Activated naive CD8-positive, alpha-beta T cell treated with anti-CD3 and anti-CD28 coated beads, Interleukin-2, amount 10 ng/mL, durations not matched to agents 7 days and 5 days (primary cell): ENCODE measurements at regions not wholly inside any gene's neighbourhood (a gene's known extent, or its start where the extent isn't known, plus 50 kb on each side); places are given as distances from the start of the nearest gene placed in this dataset. TPM values are rescaled to one million over a fixed set of nuclear protein-coding genes. Genes with fewer than 3 reads are reported as not detected.

Experiments used
- ATAC-seq: fragments of 150-1000 bp; cut with Tn5 transposase; one replicate; pipeline ENCODE4 v1.10.0; 2021; ENCODE audit warnings: low read depth, moderate library complexity
- POLR2A ChIA-PET: fragments of 350-600 bp; sonication (Branson Sonifier 250); formaldehyde crosslinking; loops from one replicate; lab custom pipeline; 2021; ENCODE audit warnings: antibody characterized with exemption; lab: Charles Lee
- DNase-seq: peaks from one replicate; pipeline ENCODE4 v3.0.0; 2021
- H3K27ac Mint-ChIP-seq: one replicate; pipeline ENCODE4 v1.8.0; 2022; ENCODE audit warnings: mild to moderate bottlenecking, mixed read lengths
- H3K27me3 Mint-ChIP-seq: one replicate; pipeline ENCODE4 v1.8.0; 2022; ENCODE audit warnings: mild to moderate bottlenecking, moderate library complexity, mixed read lengths
- H3K36me3 Mint-ChIP-seq: one replicate; pipeline ENCODE4 v1.8.0; 2021; ENCODE audit warnings: mild to moderate bottlenecking, mixed read lengths
- H3K4me1 Mint-ChIP-seq: one replicate; pipeline ENCODE4 v1.8.0; 2021; ENCODE audit warnings: mixed read lengths
- H3K4me3 Mint-ChIP-seq: one replicate; pipeline ENCODE4 v1.8.0; 2022; ENCODE audit warnings: mild to moderate bottlenecking, moderate library complexity, mixed read lengths
- H3K9me3 Mint-ChIP-seq: one replicate; pipeline ENCODE4 v1.8.0; 2021; ENCODE audit warnings: mixed read lengths
- microRNA-seq: library from miRNA; unstranded; fragments of <30 nt; microRNA quantifications from one replicate; pipeline ENCODE4 v1.2.0, GENCODE V29; 2022

- Mint-ChIP-seq H3K9me3 (no peaks in the 10 kb centered on the region), H3K27ac (no peak overlapping the region), H3K36me3 (no peaks in the 10 kb centered on the region), H3K4me1 (no peaks in the 10 kb centered on the region), H3K27me3 (no peaks in the 10 kb centered on the region), H3K4me3 (no peak overlapping the region)
- POLR2A ChIA-PET = no interaction called here
- DNase-seq (no peak), ATAC-seq (no peak)
These were observed 69.6 kb upstream of the PCDH20 start for GRCh38 chr13:61485128-61485765.

DNA sequence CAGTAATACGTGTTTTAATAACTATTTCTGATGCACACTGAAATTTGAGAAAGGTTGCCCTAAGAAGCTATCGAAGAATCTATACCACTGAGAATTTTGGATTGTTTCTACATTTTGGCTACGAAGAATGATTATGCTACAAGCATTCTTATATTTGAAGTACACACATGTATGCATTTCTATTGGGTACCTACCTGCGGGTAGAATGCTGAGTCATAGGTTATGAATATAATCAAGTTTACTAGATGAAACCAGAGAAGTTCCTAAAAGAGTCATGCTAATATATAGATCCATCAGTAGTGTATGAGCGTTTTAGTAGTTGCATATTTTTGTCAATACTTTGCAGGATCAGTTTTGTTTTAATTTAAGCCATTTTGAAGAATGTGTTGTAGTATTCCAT lies 62.0 kb upstream of the PCDH20 start:
- DNase-seq (no peak), ATAC-seq (no peak)
- Mint-ChIP-seq H3K9me3 (no peaks in the 10 kb centered on the region), H3K36me3 (no peaks in the 10 kb centered on the region), H3K4me3 (no peak overlapping the region), H3K27me3 (no peaks in the 10 kb centered on the region), H3K4me1 (no peaks in the 10 kb centered on the region), H3K27ac (no peak overlapping the region)
- POLR2A ChIA-PET = no interaction called here

GRCh38 chr13:61470786-61471185 lies 55.1 kb upstream of the PCDH20 start:
- ATAC-seq (no peak), DNase-seq (no peak)
- POLR2A ChIA-PET = no interaction called here
- Mint-ChIP-seq H3K9me3 (no peaks in the 10 kb centered on the region), H3K27me3 (no peaks in the 10 kb centered on the region), H3K27ac (no peak overlapping the region), H3K4me1 (no peaks in the 10 kb centered on the region), H3K36me3 (no peaks in the 10 kb centered on the region), H3K4me3 (no peak overlapping the region)

DNA sequence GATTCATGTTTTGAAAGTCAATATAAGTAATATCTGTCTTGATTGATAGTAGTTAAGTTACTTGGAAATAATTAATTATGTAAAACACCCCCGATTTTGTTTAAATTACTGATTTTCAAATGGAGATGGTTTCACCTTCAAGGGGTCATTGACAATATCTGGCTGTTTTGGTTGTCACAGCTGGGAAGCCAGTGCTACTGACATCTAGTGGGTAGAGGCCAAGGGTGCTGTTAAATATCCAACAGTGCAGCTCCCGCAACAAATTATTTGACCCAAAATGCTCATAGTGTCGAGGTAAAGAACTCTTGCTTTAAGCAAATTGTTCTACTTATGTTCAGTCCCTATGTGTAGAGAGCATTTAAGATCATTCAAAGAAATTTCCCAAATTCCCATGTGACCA lies 50.6 kb upstream of the PCDH20 start:
- DNase-seq = no peak
- no peaks in the 10 kb centered on the region for H3K9me3 Mint-ChIP-seq
- H3K4me3 Mint-ChIP-seq = no peak overlapping the region
- ATAC-seq = no peak
- no peaks in the 10 kb centered on the region for H3K36me3 Mint-ChIP-seq
- POLR2A ChIA-PET = no interaction called here
- no peak overlapping the region for H3K27ac Mint-ChIP-seq
- no peaks in the 10 kb centered on the region for H3K27me3 Mint-ChIP-seq
- H3K4me1 Mint-ChIP-seq = no peaks in the 10 kb centered on the region

Small RNA genes in the stretch of these regions (microRNA-seq; reads per million reads assigned to microRNA genes)
- gene MIR4704 (not detected), gene MIR548X2 (not detected)
